OCI-LY1 (cell line): ENCODE measurements at regions not wholly inside any gene's neighbourhood (a gene's known extent, or its start where the extent isn't known, plus 50 kb on each side); places are given as distances from the start of the nearest gene placed in this dataset.

ENCODE experiments used
- EZH2 ChIP-seq: fragments of 200-600 bp; sonication (generic), shearing (Covaris generic); IDR thresholded peaks from 2 replicates; pipeline ENCODE4 v1.8.0; 2017; ENCODE audit warnings: borderline replicate concordance, mixed run types, mild to moderate bottlenecking, antibody characterized with exemption, low read length, moderate library complexity, mixed read lengths
- TF ChIP-seq, protein P1 (sequence below): fragments of 200-600 bp; sonication (generic), shearing (Covaris generic); IDR thresholded peaks from 2 replicates; pipeline ENCODE4 v1.5.1; 2017; ENCODE audit warnings: mild to moderate bottlenecking, antibody characterized with exemption, low read length, moderate library complexity, mixed read lengths

DNA sequence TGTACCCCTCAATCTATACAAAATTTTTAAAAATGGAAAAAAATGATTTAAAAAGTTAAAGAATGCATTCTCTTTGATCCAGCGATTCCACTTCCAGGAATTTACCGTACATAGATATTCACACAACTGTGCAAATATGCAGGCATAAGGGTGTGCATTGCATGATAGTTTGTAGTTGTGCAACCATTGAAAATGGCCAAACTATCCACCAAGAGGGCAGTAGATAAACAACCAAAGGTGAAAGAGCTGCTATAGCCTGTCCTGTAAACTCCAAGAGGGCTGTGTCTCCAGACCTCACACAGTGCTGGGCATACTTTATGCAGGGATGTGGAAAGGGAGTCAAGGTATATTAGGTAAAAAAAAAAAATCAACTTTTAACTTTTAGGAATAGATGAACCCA lies 116.5 kb upstream of the NEDD4L start:
- no peak for TF ChIP-seq EZH2
- TF ChIP-seq, protein P1, sequence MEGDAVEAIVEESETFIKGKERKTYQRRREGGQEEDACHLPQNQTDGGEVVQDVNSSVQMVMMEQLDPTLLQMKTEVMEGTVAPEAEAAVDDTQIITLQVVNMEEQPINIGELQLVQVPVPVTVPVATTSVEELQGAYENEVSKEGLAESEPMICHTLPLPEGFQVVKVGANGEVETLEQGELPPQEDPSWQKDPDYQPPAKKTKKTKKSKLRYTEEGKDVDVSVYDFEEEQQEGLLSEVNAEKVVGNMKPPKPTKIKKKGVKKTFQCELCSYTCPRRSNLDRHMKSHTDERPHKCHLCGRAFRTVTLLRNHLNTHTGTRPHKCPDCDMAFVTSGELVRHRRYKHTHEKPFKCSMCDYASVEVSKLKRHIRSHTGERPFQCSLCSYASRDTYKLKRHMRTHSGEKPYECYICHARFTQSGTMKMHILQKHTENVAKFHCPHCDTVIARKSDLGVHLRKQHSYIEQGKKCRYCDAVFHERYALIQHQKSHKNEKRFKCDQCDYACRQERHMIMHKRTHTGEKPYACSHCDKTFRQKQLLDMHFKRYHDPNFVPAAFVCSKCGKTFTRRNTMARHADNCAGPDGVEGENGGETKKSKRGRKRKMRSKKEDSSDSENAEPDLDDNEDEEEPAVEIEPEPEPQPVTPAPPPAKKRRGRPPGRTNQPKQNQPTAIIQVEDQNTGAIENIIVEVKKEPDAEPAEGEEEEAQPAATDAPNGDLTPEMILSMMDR, result no peak
